GM23338 (cell line): ENCODE measurements at regions not wholly inside any gene's neighbourhood (a gene's known extent, or its start where the extent isn't known, plus 50 kb on each side); places are given as distances from the start of the nearest gene placed in this dataset.
"Not testable (repeated sequence)": the region's sequence is repeated elsewhere in the genome, so short reads cannot be mapped to it uniquely, and the experiment has no call there.

Experiments used
- CREB1 ChIP-seq: fragments of 250-450 bp; sonication (Bioruptor Pico); IDR thresholded peaks from 2 replicates; pipeline ENCODE4 v1.5.0; 2020; ENCODE audit warnings: low read depth, mild to moderate bottlenecking, moderate library complexity
- EZH2 ChIP-seq: fragments of 200-600 bp; sonication (generic); IDR thresholded peaks from one replicate; pipeline ENCODE4 v1.8.0; 2017; ENCODE audit warnings: antibody characterized with exemption, mild to moderate bottlenecking, low read depth; ENCODE audit not compliant: unreplicated experiment
- EZH2phosphoT487 ChIP-seq: fragments of 200-600 bp; sonication (generic); IDR thresholded peaks from one replicate; pipeline ENCODE4 v1.8.1; 2018; ENCODE audit warnings: antibody characterized with exemption; ENCODE audit not compliant: unreplicated experiment
- JUNB ChIP-seq: IDR thresholded peaks from one replicate; pipeline ENCODE4 v1.6.1; 2016; ENCODE audit warnings: antibody characterized with exemption; ENCODE audit not compliant: unreplicated experiment
- NANOG ChIP-seq: IDR thresholded peaks from 2 replicates; pipeline ENCODE4 v1.6.1; 2016; ENCODE audit warnings: antibody characterized with exemption, borderline replicate concordance
- POLR2AphosphoS5 ChIP-seq: IDR thresholded peaks from 2 replicates; pipeline ENCODE4 v1.6.1; 2016; ENCODE audit warnings: antibody characterized with exemption, low read depth
- REST ChIP-seq: IDR thresholded peaks from one replicate; pipeline ENCODE4 v1.6.1; 2018; ENCODE audit warnings: antibody characterized with exemption; ENCODE audit not compliant: unreplicated experiment
- STAT1 ChIP-seq: IDR thresholded peaks from one replicate; pipeline ENCODE4 v1.6.1; 2016; ENCODE audit warnings: antibody characterized with exemption; ENCODE audit not compliant: unreplicated experiment
- ZNF331 ChIP-seq: fragments of 250-450 bp; sonication (Bioruptor Pico); IDR thresholded peaks from 2 replicates; pipeline ENCODE4 v1.5.0; 2020; ENCODE audit warnings: low read depth, mild to moderate bottlenecking, moderate library complexity
- TF ChIP-seq, protein P1 (sequence below), 2 experiments: fragments of 200-600 bp in 1 of 2; sonication (generic) in 1 of 2; conservative IDR thresholded peaks; 2 replicates each; pipeline versions ENCODE4 v1.5.1 to v1.6.1; 2016 to 2017; ENCODE audit warnings: antibody characterized with exemption in 2 of 2, low read depth in 2 of 2, mild to moderate bottlenecking in 2 of 2, moderate library complexity in 1 of 2
- TF ChIP-seq, protein P2 (sequence below): IDR thresholded peaks from 2 replicates; pipeline ENCODE4 v1.6.1; 2016; ENCODE audit warnings: antibody characterized with exemption
- TF ChIP-seq, protein P3 (sequence below): fragments of 250-450 bp; sonication (Bioruptor Pico); IDR thresholded peaks from 2 replicates; pipeline ENCODE4 v1.5.0; 2020; ENCODE audit warnings: mild to moderate bottlenecking, moderate library complexity

- TF ChIP-seq, protein P1, sequence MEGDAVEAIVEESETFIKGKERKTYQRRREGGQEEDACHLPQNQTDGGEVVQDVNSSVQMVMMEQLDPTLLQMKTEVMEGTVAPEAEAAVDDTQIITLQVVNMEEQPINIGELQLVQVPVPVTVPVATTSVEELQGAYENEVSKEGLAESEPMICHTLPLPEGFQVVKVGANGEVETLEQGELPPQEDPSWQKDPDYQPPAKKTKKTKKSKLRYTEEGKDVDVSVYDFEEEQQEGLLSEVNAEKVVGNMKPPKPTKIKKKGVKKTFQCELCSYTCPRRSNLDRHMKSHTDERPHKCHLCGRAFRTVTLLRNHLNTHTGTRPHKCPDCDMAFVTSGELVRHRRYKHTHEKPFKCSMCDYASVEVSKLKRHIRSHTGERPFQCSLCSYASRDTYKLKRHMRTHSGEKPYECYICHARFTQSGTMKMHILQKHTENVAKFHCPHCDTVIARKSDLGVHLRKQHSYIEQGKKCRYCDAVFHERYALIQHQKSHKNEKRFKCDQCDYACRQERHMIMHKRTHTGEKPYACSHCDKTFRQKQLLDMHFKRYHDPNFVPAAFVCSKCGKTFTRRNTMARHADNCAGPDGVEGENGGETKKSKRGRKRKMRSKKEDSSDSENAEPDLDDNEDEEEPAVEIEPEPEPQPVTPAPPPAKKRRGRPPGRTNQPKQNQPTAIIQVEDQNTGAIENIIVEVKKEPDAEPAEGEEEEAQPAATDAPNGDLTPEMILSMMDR (conservative IDR thresholded peaks at IDR 0.05; ENCODE audit: low read depth in 2 of 2) = not testable (repeated sequence)
- TF ChIP-seq EZH2phosphoT487; POLR2AphosphoS5; EZH2; JUNB; REST; CREB1 (CRISPR knock-in tag); NANOG; ZNF331 (CRISPR knock-in tag); STAT1: not testable (repeated sequence)
- TF ChIP-seq, protein P2, sequence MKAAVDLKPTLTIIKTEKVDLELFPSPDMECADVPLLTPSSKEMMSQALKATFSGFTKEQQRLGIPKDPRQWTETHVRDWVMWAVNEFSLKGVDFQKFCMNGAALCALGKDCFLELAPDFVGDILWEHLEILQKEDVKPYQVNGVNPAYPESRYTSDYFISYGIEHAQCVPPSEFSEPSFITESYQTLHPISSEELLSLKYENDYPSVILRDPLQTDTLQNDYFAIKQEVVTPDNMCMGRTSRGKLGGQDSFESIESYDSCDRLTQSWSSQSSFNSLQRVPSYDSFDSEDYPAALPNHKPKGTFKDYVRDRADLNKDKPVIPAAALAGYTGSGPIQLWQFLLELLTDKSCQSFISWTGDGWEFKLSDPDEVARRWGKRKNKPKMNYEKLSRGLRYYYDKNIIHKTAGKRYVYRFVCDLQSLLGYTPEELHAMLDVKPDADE = not testable (repeated sequence)
- TF ChIP-seq, protein P3, sequence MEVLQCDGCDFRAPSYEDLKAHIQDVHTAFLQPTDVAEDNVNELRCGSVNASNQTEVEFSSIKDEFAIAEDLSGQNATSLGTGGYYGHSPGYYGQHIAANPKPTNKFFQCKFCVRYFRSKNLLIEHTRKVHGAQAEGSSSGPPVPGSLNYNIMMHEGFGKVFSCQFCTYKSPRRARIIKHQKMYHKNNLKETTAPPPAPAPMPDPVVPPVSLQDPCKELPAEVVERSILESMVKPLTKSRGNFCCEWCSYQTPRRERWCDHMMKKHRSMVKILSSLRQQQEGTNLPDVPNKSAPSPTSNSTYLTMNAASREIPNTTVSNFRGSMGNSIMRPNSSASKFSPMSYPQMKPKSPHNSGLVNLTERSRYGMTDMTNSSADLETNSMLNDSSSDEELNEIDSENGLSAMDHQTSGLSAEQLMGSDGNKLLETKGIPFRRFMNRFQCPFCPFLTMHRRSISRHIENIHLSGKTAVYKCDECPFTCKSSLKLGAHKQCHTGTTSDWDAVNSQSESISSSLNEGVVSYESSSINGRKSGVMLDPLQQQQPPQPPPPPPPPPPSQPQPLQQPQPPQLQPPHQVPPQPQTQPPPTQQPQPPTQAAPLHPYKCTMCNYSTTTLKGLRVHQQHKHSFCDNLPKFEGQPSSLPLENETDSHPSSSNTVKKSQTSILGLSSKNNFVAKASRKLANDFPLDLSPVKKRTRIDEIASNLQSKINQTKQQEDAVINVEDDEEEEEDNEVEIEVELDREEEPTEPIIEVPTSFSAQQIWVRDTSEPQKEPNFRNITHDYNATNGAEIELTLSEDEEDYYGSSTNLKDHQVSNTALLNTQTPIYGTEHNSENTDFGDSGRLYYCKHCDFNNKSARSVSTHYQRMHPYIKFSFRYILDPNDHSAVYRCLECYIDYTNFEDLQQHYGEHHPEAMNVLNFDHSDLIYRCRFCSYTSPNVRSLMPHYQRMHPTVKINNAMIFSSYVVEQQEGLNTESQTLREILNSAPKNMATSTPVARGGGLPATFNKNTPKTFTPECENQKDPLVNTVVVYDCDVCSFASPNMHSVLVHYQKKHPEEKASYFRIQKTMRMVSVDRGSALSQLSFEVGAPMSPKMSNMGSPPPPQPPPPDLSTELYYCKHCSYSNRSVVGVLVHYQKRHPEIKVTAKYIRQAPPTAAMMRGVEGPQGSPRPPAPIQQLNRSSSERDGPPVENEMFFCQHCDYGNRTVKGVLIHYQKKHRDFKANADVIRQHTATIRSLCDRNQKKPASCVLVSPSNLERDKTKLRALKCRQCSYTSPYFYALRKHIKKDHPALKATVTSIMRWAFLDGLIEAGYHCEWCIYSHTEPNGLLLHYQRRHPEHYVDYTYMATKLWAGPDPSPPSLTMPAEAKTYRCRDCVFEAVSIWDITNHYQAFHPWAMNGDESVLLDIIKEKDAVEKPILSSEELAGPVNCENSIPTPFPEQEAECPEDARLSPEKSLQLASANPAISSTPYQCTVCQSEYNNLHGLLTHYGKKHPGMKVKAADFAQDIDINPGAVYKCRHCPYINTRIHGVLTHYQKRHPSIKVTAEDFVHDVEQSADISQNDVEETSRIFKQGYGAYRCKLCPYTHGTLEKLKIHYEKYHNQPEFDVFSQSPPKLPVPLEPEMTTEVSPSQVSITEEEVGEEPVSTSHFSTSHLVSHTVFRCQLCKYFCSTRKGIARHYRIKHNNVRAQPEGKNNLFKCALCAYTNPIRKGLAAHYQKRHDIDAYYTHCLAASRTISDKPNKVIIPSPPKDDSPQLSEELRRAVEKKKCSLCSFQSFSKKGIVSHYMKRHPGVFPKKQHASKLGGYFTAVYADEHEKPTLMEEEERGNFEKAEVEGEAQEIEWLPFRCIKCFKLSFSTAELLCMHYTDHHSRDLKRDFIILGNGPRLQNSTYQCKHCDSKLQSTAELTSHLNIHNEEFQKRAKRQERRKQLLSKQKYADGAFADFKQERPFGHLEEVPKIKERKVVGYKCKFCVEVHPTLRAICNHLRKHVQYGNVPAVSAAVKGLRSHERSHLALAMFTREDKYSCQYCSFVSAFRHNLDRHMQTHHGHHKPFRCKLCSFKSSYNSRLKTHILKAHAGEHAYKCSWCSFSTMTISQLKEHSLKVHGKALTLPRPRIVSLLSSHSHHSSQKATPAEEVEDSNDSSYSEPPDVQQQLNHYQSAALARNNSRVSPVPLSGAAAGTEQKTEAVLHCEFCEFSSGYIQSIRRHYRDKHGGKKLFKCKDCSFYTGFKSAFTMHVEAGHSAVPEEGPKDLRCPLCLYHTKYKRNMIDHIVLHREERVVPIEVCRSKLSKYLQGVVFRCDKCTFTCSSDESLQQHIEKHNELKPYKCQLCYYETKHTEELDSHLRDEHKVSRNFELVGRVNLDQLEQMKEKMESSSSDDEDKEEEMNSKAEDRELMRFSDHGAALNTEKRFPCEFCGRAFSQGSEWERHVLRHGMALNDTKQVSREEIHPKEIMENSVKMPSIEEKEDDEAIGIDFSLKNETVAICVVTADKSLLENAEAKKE = not testable (repeated sequence)
Observed at GRCh38 chr2:87412036-87412820, 335.7 kb upstream of the PLGLB2 start.
